ENCODE measurements at regions not wholly inside any gene's neighbourhood (a gene's known extent, or its start where the extent isn't known, plus 50 kb on each side); places are given as distances from the start of the nearest gene placed in this dataset.
"Not testable (repeated sequence)": the region's sequence is repeated elsewhere in the genome, so short reads cannot be mapped to it uniquely, and the experiment has no call there.

DNA sequence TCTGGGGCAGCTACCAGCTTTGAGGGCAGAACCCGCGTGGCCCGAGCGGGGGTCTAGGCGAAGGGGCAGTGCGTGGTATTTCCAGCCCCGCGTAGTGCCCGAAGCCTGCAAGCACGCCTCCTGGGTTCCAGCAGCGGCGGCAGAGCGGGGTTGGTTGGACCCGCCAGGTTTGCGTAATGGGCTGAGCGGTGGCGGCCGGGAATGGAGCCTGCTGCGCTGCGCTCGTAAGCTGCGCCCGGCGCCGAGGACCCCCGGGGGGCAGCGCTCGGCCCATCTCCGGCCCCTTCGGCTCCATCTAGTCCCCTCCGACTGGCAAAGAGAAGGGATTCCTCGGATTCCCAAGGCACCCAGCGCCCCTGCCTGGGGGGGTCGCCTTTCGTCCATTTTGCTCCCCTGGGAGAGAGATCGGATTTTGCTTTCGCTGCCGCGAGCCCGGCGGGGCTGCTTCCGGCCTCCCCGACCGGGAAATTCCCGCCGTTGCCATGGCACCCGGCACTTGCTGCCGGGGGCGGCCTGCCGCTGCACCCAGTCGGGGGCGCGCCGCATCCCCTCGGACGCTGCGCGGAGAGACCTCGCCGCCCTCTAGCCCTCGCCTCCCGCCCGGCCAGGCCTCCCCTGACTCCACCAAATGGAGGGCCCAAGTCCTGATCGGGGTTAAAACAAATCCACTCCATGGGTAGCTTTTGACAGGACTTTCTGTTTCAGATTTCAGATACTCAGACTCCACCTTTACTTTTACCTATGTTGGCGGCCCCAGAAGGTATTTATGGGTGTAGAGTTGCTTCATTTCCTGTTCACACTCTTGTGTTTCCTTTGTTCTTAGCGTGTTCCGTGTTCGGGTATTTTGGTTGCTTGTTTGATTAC, 73.3 kb upstream of the NBPF9 start:
- TF ChIP-seq, protein P1, sequence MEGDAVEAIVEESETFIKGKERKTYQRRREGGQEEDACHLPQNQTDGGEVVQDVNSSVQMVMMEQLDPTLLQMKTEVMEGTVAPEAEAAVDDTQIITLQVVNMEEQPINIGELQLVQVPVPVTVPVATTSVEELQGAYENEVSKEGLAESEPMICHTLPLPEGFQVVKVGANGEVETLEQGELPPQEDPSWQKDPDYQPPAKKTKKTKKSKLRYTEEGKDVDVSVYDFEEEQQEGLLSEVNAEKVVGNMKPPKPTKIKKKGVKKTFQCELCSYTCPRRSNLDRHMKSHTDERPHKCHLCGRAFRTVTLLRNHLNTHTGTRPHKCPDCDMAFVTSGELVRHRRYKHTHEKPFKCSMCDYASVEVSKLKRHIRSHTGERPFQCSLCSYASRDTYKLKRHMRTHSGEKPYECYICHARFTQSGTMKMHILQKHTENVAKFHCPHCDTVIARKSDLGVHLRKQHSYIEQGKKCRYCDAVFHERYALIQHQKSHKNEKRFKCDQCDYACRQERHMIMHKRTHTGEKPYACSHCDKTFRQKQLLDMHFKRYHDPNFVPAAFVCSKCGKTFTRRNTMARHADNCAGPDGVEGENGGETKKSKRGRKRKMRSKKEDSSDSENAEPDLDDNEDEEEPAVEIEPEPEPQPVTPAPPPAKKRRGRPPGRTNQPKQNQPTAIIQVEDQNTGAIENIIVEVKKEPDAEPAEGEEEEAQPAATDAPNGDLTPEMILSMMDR (conservative IDR thresholded peaks at IDR 0.05 in 1 of 2, IDR thresholded peaks at IDR 0.05 in 1 of 2; ENCODE audit: low read depth in 1 of 2, low read length in 2 of 2): not testable (repeated sequence)
- not testable (repeated sequence) for TF ChIP-seq EZH2 (IDR thresholded peaks at IDR 0.05; ENCODE audit: low read length, missing control alignments)

Data from fibroblast of lung (primary cell).